GM21737 (cell line): ENCODE measurements at regions not wholly inside any gene's neighbourhood (a gene's known extent, or its start where the extent isn't known, plus 50 kb on each side); places are given as distances from the start of the nearest gene placed in this dataset.

Source experiments
- ATAC-seq: cut with Tn5 transposase; IDR thresholded peaks from one replicate; pipeline ENCODE4 v1.9.1; 2021; ENCODE audit warnings: mild to moderate bottlenecking, moderate library complexity; ENCODE audit not compliant: unreplicated experiment

DNA sequence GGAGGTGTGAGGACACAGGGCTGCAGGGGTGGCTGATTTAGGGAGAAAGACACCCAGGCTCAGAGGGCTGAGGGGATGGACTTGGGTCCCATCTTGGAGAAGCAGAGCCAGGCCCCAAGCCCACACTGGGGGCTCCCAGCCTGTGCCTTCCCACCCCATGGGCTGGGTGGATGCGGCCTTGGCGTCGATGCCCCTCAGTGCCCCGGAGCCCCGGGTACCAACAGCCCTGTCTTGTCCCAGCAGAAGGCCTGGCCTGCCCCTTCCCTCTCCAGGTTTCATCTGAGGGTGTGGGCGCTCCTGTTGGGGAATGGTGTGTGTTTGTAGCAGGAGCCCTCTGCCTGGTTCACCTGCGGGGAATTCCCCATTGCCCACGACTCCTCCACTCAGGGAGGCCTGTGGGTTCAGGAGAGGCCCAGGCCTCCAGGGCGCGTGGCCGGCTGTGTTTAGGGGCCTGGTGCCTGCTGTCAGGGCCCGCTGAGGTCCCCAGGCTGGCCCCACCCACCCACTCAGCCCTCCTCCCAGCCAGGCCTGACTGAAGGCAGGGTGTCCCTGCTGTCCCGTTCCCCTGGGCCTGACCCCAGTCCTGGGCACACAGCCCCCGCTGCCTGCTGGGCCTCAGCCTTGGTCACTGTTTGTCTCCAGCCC is 51.1 kb upstream of the BEGAIN start:
- no peak for ATAC-seq

DNA sequence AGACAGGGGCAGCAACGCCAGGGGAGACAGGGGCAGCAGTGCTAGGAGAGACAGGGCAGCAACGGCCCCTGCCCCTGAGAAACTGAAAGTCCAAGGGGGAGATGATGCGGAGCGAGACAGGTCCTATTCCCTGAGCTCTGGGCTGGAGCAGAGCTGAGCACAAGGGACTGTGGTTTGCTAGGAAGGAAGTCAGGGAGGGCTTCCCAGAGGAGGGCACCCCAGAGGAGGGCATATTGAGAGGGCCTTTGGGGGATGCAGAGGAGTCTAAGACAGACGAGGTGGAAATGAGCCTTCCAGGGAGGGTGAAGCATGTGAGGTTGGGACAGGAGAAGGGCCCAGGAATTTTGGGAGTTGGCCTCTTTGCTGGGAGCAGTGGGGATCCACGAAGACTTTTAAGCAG is 52.1 kb upstream of the BEGAIN start:
- ATAC-seq = no peak

DNA sequence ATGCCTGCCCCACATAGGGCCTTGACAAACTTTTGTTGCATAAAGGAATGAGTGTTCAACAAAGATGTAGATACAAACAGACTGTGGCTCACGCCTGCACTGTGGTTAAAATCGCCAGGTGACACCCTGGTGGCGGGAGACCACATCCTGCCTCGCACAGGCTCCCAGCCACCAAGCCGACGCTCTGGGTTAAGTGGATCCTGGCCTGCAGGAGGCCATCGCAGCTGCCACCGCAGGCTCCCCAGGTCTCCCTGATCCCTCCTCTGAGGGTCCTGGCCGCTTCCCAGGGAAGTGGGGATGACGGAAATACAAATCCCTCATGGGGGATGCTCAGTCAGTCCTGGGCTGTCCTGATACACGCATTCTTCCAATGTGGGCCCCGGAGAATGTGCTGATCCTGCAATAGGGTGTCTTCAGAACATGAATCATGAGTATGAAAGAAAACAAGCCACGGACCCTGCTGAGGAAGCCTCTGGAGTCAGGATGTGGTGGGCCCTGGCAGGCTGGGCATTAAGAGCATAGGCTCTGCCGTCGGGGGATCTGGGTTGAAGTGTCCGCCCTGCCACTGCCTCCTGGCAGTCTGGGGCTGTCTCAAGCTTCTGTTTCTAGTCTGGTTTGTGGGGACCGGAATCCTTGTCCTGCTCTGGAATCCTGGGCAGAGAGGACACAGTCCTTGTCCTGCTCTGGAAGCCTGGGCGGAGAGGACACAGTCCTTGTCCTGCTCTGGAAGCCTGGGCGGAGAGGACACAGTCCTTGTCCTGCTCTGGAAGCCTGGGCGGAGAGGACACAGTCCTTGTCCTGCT is 53.5 kb upstream of the BEGAIN start:
- peak; percentile 88 for ATAC-seq

DNA sequence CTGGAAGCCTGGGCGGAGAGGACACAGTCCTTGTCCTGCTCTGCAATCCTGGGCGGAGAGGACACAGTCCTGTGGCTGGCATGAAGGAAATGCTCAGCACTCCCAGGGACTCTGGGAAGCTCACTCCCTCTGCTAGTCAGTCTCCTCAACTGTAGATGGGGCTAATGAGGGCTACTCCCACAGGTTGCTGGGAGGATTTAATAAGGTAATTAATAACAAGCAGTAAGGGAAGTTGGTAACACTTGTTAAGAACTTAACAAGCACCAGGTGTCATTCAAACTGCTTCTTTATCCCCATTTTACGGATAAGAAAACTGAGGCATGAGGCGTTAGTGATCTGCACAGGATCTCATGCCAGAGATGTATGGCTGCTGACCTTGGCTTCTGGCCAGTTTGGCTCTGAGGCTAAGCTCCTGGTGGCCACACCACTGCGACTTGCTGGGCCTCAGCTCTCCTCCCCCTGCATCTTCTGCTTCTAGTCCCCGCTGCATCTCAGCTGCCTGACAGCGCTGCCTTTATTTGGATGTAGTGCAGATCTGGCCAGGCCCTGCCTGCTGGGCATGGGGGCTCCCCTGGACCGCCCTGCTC is 54.1 kb upstream of the BEGAIN start:
- ATAC-seq = no peak

DNA sequence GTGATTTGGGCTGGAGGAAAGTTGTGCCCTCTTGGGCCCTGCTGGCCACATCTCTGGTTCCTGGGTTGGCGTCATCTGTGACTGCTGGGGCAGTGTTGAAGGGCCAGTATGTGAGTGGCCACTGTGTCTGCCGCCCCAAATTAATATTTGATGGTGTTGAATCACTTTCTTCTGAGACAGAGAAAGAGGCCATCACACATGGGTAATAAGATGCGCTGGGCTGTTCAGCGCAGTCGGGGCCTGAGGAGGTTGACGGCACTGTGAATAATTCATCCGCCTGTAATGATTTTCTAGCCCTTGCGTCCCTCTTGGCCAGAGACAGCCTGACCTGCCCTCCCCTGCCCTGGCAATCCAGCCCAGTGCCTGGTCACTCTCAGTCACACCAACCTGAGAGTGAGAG is 56.2 kb upstream of the BEGAIN start:
- no peak for ATAC-seq

DNA sequence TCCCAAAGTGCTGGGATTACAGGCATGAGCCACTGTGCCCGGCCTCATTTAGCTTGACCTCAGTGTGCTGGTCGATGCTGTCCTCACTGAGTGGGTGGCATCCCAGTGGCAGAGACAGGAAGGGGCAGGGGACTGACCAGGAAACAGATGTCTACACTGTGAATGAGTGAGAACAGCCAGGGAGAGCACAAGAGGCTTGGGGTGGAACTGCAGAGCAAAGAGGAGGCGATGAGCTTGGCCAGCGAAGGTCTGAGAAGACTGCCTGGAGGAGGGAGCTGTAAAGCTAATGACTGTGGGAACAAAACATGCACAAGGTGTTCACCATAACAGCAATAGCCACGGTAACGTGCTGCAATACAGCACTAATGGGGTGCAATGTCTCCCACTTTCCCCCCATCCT is 57.2 kb upstream of the BEGAIN start:
- ATAC-seq = no peak

DNA sequence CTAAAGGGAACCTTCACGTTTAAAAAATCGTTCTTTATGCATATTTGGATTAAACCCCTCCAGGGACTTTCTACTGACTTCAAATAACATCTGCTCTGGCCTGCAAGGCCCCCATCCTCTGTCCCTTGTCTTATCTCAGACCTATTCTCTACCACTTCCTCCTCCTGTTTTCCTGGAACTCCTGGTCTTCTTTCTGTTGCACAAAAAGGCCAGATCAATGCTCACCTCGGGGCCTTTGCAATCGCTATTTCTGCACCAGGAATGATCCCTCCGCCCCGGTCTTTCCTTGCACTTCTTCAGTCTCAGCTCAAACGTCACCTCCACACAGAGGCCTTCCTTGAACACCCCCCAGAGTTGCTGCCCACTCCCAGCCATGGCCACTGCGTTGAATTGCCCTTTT is 57.6 kb upstream of the BEGAIN start:
- no peak for ATAC-seq

DNA sequence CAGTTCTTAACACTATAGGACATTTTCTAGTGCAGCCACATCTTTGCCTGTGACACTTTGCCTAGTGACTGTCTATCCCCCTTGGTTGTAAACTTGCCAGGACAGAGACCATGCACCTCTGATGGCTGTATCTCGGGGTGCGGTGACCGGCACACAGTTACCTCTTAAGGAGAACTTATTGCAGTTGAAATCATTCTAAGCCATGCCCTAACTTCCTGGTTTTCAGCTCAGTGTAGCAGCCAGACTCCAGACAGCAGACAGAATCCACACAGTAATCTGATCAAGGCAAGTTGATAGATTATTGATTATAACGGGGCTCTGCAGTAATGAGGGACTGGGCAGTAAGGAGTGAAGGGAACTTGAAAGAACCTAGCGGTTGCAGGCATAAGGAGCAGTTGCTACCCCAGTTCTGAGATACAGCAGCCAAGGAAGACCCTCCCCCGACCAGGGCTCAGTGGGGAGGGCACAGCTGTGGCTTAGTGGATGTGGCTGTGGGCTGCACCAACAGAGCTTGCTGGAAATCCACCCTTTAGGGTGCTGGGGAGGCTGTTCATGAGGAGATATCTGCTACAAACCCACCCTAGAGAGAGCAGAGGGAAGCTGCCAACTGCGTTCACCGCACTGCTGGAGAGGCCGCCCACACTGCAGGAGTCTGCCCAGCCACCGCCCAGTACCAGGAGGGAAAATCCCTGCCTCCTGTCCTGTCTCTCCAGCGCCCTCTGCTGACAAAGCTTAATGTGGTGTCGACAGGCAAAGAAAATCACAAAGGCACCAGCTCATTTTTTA is 58.2 kb upstream of the BEGAIN start:
- ATAC-seq = no peak

DNA sequence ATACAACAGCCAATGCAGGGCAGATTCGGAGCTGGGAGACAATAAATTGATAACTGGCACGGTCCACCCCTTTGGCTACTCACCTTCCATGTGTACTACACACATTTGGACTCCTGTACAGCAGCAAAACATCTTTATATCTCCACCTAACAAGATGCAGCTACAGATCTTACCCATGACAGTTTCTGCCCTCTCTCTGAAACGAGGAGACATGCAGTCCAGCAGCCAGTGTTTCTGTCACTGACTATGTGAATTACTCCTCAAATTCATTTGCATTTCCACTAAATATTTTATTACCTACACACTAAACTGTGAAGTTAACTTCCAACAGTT is 58.7 kb upstream of the BEGAIN start:
- ATAC-seq = no peak

DNA sequence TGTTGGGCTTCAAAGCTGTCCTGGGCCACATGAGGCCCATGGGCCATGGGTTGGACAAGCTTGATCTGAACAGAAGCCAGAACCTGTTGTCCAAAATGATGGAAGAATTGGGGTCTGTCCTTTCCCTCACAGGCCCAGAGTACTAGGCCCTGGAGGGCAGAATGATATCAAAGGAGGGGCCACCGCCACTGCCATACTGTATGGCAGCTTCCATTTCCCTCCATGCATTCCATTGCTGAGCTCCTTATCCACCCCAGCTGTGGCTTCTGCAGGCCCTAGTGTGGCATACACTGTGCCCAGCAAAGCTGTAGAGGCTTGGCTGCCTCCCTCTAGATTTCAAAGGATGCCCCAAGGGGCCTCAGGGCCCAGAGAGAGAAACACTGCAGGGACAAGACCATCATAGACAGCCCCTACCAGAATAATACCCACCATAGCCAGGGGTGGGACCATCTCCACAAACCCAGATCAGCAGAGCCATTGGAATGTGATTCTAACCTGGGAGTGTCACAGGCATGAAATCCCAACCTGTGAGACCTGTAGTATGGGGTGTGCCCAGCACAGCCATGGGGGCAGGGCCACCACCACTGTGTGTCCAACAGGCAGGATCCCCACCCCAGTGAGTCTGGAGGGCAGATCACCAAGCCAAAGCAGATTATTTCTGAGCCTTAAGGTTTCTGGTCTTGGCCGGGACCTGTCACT is 61.4 kb upstream of the BEGAIN start:
- ATAC-seq = no peak

DNA sequence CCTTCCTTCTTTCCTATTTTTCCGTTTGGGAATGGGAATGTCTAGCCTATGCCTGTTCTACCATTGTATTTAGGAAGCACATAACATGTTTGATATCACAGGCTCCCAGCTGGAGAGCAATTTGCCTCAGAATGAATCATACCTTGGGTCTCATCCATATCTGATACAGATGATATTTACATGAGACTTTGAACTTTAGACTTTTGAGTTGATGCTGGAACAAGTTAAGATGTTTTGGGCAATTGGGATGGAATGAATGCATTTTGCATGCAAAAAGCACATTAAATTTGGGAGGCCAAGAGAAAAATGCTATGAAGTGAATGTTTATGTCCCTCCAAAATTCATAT is 61.9 kb upstream of the BEGAIN start:
- ATAC-seq = no peak

DNA sequence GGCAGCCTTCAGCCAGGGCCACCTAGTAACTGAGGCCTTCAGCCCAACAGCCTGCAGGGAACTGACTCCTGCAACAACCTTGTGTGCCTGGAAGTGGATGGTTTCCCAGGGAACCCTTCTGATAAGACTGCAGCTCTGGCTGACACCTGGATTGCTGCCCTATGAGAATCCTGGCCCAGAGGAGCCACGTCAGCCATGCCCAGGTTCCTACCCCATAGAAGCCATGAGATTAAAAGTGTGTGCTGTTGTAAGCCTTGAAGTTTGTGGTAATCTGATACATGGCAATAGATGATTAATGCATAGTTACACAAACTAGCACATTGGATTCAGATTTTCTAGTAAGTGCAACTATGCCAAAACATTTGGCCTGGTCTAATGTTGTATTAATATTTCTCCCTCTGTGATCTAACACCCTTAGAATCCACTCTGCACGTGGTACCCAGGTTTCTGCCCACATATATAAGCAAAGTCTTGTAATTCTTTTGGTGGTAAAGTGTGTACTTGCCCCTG is 64.8 kb upstream of the BEGAIN start:
- ATAC-seq = no peak

DNA sequence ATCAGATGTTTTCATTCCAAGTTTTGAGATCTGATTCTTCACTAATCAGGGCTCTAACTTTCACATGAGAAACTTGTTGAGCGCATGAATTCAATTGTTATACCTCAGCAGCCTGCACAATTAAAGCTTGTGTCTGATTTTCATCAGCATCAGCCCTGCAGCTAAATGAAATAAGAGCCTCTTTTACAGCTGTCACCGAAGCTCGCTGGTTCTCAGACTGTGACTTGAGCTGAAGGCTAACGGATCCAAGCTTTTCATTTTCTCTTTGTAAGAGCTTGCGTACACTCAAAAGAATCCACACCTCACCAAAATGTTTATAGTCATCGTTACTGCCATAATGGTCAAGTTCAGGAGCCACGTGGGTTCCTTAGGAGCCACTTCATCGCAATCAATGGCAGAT is 65.5 kb upstream of the BEGAIN start:
- ATAC-seq = no peak

DNA sequence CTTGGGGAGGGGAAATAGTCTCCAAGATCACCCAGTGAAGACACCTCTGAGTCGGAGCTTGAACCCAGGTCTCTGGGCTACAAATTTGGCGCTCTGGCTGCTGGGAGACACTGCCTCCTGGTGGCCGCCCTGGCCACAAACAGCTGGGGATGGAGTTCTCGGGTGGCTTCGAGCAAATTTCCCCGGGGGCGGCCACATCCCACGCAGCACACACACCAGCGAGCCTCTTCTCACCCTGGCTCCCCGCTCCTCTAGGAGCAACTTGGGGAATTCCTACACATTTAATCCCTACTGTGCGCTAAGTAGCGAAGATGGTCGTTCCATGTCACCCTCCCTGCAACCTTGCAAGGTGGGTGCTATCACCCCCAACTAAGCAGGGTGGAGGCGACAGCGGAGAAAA is 66.2 kb upstream of the BEGAIN start:
- no peak for ATAC-seq

DNA sequence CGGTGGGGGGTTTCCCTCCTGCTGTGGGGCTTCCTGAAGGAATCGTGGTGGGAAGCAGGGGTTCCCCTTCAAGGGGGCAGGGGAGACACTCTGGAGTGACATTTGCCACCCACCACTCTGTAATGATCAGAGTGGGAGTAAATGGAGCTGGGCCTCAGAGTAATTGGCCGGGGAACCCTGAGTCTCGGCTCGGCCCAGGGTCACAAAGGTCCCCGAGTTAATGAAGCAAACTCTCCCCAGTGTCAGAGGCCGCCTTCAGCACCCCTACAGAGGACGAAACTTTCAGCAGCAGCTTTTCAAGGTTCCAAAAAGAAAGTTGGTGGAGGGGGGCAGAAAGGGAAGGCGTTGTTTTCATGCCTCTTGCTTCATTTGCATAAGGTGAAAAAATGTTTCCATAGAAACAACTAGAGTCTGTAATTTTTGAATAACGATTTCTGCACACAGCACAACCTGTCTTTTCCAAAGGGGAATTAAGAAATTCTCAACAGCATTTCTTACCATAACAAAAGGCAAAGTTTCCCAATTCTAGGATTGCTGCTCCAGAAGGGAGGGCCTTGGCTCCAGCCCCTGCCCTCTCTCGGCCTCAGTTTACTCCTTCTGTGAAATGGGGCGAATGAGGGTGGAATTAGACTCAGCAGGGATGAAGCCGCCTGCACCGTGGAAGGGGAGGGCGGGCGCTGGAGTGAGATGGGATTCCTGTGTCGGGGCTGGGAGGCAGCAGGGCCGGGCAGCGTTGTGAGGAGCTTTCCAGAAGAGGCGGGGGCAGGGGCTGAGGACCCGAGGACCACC is 67.0 kb upstream of the BEGAIN start:
- no peak for ATAC-seq

DNA sequence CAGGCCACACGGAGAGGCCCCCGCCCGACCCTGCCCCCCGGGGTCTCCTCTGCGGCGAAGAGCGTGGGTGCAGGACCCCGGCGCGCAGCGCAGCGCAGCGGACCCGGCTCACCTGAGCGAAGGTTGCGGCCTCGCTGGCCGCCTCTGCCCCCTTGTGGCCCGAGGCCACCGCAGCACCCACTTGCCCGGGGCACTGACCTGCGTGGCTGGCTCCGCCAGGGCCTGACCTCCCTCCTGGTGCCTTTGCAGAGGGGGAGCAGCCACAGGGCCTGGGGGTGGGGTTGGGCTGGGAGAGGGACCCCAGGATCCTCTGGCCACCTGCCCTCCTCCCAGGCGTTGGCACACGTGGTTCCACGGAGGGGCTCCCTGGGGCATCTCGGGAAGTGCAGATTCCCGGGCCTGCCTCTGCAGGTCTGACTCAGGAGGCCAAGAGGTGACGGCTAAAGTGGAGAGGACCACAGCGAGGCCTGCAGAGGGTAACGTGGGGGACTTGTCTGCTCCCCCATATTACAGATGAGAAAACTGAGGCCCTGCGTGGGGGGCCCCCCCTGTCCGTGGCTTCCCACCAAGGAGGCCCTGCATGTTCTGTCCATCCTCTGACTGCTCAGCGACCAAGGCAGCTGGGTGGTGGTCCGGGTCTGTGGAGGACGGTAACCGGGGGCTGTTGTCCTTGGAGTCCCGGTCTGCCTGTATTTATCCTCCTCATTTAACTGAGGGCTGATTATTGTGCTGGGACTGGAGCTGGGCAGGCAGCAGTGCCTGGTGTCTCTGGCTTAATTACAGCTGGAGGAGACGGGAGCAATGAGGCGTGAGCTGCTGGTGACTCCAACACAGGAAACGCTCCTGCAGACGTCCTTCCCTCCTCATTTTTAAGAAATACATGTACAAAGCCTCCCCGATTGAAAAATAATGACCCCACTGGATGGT is 67.9 kb upstream of the BEGAIN start:
- ATAC-seq = no peak

DNA sequence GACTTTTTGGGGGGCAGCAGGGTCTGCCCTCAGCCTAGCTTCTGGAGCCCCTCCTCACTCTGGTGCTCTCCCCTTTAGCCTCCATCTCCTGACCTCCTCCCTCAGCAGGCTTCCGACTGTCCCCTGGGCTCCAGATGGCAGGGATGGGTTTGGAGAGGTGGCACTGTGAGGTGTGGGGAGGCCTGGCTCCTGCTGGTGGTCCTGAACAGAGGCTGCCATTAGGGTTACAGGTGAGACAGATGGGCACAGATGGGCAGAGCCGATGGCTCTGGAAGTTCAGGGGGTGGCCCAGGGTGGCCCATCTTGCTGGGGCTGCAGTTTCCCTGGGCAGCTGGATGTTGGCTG is 68.5 kb upstream of the BEGAIN start:
- no peak for ATAC-seq

DNA sequence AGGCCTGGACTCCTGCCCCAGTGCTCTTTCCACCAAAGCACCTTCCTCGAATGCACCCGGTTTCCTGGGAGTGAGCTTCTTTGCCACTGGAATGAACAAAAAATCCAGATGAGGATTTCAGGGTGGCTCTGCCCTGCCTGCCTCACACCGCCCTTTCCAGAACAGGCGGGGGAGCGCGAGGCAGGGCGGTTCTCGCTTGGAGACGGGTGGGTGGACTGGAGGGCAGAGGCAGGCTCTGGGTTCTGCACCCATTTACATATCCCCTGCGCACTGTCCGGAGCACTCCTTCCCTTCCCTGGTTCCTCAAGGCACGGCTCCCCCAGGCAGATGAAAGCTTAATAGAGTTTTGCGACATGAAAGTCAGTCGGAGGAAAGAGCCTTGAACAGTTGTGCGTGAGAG is 69.7 kb upstream of the DLK1 start:
- no peak for ATAC-seq

DNA sequence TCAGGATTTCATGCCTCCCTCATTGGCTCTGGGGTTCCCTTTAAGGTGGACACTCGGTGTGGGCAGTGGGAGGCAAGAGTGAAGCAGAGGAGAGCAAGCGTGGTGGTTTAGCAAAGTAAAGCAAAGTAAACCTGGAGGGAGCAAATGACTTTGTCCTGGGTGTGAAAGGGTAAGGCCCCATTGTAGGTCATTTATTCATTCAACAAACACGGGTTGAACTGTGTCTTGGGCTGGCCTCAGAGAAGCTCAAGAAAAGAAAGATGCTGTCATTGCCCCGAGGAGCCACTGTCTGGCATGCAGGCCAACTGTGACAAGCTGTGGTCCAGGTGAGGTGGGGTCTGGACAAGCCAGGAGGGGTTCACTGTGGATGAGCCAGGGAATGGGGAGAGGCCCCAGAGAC is 68.9 kb upstream of the DLK1 start:
- no peak for ATAC-seq
